T-cell (primary cell): ENCODE measurements at regions not wholly inside any gene's neighbourhood (a gene's known extent, or its start where the extent isn't known, plus 50 kb on each side); places are given as distances from the start of the nearest gene placed in this dataset.

Experiments used
- ATAC-seq, 4 experiments: fragments of 200-7000 bp in 3 of 4; fragments of 150-1000 bp in 1 of 4; cut with Tn5 transposase; replicated peaks in 1 of 4; 1 replicate in 3 of 4; 2 replicates in 1 of 4; pipeline ENCODE4 v1.10.0; 2021; ENCODE audit warnings: moderate library complexity in 3 of 4, mild to moderate bottlenecking in 2 of 4, moderate number of reproducible peaks in 1 of 4
- CTCF ChIA-PET, 2 donors: fragments of 300-600 bp; sonication (Branson Sonifier 250); formaldehyde crosslinking; loops; one replicate each; lab custom pipeline; 2022; ENCODE audit warnings: antibody characterized with exemption in 2 of 2; lab: Charles Lee
- POLR2A ChIA-PET, 2 donors: fragments of 300-600 bp; sonication (Branson Sonifier 250); formaldehyde crosslinking; loops; one replicate each; lab custom pipeline; 2022; ENCODE audit warnings: antibody characterized with exemption in 2 of 2; lab: Charles Lee
- DNase-seq, 35 experiments: peaks; one replicate each; pipeline versions ENCODE4 v3.0.0 to v3.0.0-alpha.2; 2013 to 2023
- H3K27ac ChIP-seq: one replicate; pipeline ENCODE4 v1.5.1; 2013; ENCODE audit warnings: low read length
- H3K27me3 ChIP-seq, 2 experiments: replicated peaks in 1 of 2; 1 replicate in 1 of 2; 2 replicates in 1 of 2; pipeline versions ENCODE4 v1.6.1 to v1.7.0; 2013; ENCODE audit warnings: low read length in 1 of 2, mixed read lengths in 1 of 2; ENCODE audit not compliant: control insufficient read depth in 2 of 2, insufficient read depth in 2 of 2; ENCODE audit errors: extremely low read depth in 1 of 2
- H3K36me3 ChIP-seq, 2 donors: 1 replicate in 1 of 2; 2 replicates in 1 of 2; pipeline versions ENCODE4 v1.6.1 to v1.7.0; 2013; ENCODE audit warnings: low read length in 1 of 2; ENCODE audit not compliant: control insufficient read depth in 2 of 2, insufficient read depth in 1 of 2; ENCODE audit errors: extremely low read depth in 1 of 2
- H3K4me1 ChIP-seq, 2 experiments: 1 replicate in 1 of 2; 2 replicates in 1 of 2; pipeline versions ENCODE4 v1.6.1 to v1.7.0; 2013; ENCODE audit warnings: low read length in 2 of 2, mixed read lengths in 1 of 2; ENCODE audit not compliant: insufficient read depth in 2 of 2, control insufficient read depth in 1 of 2; ENCODE audit errors: extremely low read depth in 1 of 2
- H3K4me3 ChIP-seq, 2 donors: 1 replicate in 1 of 2; 2 replicates in 1 of 2; pipeline versions ENCODE4 v1.5.1 to v1.7.0; 2013; ENCODE audit warnings: mild to moderate bottlenecking in 2 of 2, low read length in 1 of 2, moderate library complexity in 1 of 2; ENCODE audit not compliant: control insufficient read depth in 1 of 2; ENCODE audit errors: extremely low read depth in 1 of 2
- H3K9me3 ChIP-seq: 2 replicates; pipeline ENCODE4 v1.7.0; 2013
- H3K27ac Mint-ChIP-seq, 2 donors: one replicate each; pipeline ENCODE4 v1.8.0; 2020 to 2021; ENCODE audit warnings: mild to moderate bottlenecking in 2 of 2, mixed read lengths in 2 of 2
- H3K27me3 Mint-ChIP-seq, 2 donors: one replicate each; pipeline ENCODE4 v1.8.0; 2021 to 2022; ENCODE audit warnings: mixed read lengths in 2 of 2
- H3K36me3 Mint-ChIP-seq: one replicate; pipeline ENCODE4 v1.8.0; 2021; ENCODE audit warnings: mixed read lengths
- H3K4me1 Mint-ChIP-seq, 3 donors: one replicate each; pipeline ENCODE4 v1.8.0; 2020 to 2022; ENCODE audit warnings: mixed read lengths in 3 of 3, mild to moderate bottlenecking in 1 of 3
- H3K4me3 Mint-ChIP-seq, 3 donors: one replicate each; pipeline ENCODE4 v1.8.0; 2020 to 2022; ENCODE audit warnings: mild to moderate bottlenecking in 3 of 3, mixed read lengths in 3 of 3, moderate library complexity in 3 of 3
- H3K9me3 Mint-ChIP-seq, 3 donors: one replicate each; pipeline ENCODE4 v1.8.0; 2020 to 2022; ENCODE audit warnings: mixed read lengths in 3 of 3
- WGBS: methylation state at CpG from one replicate; pipeline ENCODE4 v1.1.5; 2013; ENCODE audit warnings: missing lambda C conversion rate; ENCODE audit not compliant: insufficient coverage; 5-methylcytosine and 5-hydroxymethylcytosine counted together

DNA sequence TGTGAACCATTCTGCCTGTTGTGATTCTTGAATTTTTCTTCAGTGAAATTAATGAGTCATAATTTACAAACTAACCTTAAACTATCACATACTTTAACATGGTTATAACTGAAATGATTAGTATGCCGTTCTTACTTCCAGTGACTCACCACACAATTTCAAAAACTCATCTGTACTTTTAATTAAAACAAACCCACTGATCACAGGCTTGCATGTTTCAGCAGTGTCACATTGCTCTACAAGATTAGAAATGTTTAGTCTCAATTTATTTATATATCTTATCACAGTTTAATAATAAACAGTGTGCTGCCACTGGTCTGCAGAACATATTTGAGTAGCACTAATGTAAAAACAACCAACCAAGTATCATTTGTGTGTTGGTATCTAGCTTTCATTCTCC lies 2227.9 kb upstream of the PCDH20 start:
- H3K27me3 ChIP-seq = no peaks in the 10 kb centered on the region
- no CpG with 5 or more reads among the region's 1 CpG for WGBS

DNA sequence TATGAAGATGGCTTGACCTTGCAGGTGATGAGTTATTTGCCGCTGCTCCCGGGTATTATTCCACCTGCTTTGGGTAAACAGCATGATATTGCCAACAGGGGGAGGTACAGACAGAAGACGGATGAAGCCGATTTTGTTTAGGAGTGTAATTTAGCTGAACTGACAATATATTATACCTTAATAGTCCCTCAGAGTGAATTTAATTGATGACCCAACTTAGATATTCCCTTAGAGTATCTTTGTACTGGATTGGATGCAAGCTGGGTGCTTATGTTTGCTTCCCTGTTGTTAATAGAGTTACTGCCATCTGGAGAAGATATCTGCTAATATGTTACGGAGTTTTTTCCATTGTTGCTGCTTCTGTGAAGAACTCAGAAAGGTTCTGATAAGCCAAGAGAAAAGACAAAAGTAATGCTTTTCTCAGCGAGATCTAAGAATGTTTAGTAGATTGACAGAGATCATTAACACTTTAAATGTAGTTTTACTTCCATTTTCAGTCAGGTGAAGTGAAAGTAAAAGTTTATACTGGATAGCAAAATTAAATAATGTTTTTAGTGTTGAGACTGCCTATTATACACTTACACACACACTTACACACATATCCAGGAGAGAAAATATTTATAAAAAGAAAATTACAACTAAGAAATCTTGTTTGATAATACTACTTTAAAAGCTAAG lies 2220.8 kb upstream of the PCDH20 start:
- Histone ChIP-seq H3K27ac (no peak overlapping the region), H3K9me3 (no peaks in the 10 kb centered on the region), H3K4me1 (no peaks in the 10 kb centered on the region), H3K27me3 (no peaks in the 10 kb centered on the region), H3K4me3 (no peak overlapping the region), H3K36me3 (no peaks in the 10 kb centered on the region)
- Mint-ChIP-seq H3K9me3 (peaks cover 0 to 11% (median 3%) of the 10 kb centered on the region in 3 donors), H3K4me3 (peak overlapping the region; percentile 48 to 66 (median 59)), H3K4me1 (no peaks in the 10 kb centered on the region), H3K27me3 (no peaks in the 10 kb centered on the region), H3K36me3 (no peaks in the 10 kb centered on the region), H3K27ac (no peak overlapping the region)
- ChIA-PET POLR2A (no interaction called here), CTCF (no interaction called here)
- ATAC-seq (no peak), DNase-seq (no peak)
- WGBS = 63% methylated on average over 2 of the region's 6 CpGs

More for the DNA sequence above, 2227.9 kb upstream of the PCDH20 start:
- Histone ChIP-seq H3K27ac (no peak overlapping the region), H3K9me3 (no peaks in the 10 kb centered on the region), H3K36me3 (no peaks in the 10 kb centered on the region), H3K4me3 (no peak overlapping the region), H3K4me1 (no peaks in the 10 kb centered on the region)
- no peak for ATAC-seq
- Mint-ChIP-seq H3K4me1 (no peaks in the 10 kb centered on the region), H3K27me3 (no peaks in the 10 kb centered on the region), H3K36me3 (no peaks in the 10 kb centered on the region), H3K27ac (no peak overlapping the region), H3K9me3 (peaks cover 0 to under 1% (median 0%) of the 10 kb centered on the region in 3 donors), H3K4me3 (no peak overlapping the region)
- DNase-seq = no peak
- ChIA-PET CTCF (no interaction called here), POLR2A (no interaction called here)

DNA sequence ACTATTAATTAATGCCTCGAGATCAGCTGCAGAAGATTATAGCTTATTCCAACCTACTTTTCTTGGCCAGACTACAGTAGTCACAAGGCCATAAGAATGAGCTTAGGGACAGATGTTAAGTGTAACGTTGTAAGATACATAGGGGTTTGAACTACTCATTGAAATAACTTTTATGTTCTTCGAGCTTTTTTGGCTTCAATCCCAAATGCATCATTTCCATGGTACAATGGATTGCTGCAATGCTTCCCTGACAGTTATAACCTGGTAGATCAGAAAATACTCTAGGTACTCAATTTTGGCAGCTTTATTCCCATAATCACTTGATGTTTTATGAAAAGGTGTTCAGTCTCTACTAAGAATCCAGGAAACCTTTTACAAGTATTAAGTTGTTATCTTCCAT lies 2216.7 kb upstream of the PCDH20 start:
- ChIA-PET CTCF (no interaction called here), POLR2A (no interaction called here)
- Histone ChIP-seq H3K4me1 (no peaks in the 10 kb centered on the region), H3K36me3 (no peaks in the 10 kb centered on the region), H3K27me3 (no peaks in the 10 kb centered on the region), H3K4me3 (no peak overlapping the region), H3K27ac (no peak overlapping the region), H3K9me3 (no peaks in the 10 kb centered on the region)
- Mint-ChIP-seq H3K36me3 (no peaks in the 10 kb centered on the region), H3K9me3 (peaks cover 8 to 12% (median 10%) of the 10 kb centered on the region in 3 donors), H3K4me3 (no peak overlapping the region), H3K27ac (no peak overlapping the region), H3K27me3 (no peaks in the 10 kb centered on the region), H3K4me1 (no peaks in the 10 kb centered on the region)
- WGBS = no CpG with 5 or more reads among the region's 3 CpGs
- DNase-seq (no peak), ATAC-seq (no peak)

DNA sequence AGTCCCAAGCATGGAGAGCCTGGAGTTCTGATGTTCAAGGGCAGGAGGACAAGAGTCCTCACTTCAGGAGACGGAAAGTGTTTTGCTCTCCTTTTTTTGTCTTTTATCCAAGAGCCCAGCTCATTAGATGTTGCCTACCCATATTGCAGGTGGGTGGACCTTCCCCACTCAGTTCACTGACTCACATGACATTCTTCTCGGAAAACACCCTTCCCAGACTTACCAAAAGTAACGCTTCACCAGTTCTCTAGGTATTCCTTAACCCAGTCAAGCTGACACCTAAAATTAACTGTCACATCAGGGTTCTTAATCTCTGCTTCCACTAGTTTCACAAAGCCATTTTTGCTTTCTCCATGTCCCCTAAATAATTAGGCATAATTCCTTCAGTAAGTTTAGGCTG lies 2215.4 kb upstream of the PCDH20 start:
- H3K36me3 ChIP-seq = no peaks in the 10 kb centered on the region
- H3K27me3 ChIP-seq = no peaks in the 10 kb centered on the region
- no peaks in the 10 kb centered on the region for H3K9me3 ChIP-seq
- 74% methylated on average over 3 of the region's 3 CpGs for WGBS
- DNase-seq (no peak), ATAC-seq (no peak)
- ChIA-PET POLR2A (no interaction called here), CTCF (no interaction called here)
- H3K27ac Mint-ChIP-seq = no peak overlapping the region
- H3K4me1 ChIP-seq = no peaks in the 10 kb centered on the region
- no peaks in the 10 kb centered on the region for H3K4me1 Mint-ChIP-seq
- H3K27ac ChIP-seq = no peak overlapping the region
- H3K4me3 ChIP-seq = no peak overlapping the region
- H3K27me3 Mint-ChIP-seq = no peaks in the 10 kb centered on the region
- no peak overlapping the region for H3K4me3 Mint-ChIP-seq
- no peaks in the 10 kb centered on the region for H3K36me3 Mint-ChIP-seq
- H3K9me3 Mint-ChIP-seq = peaks cover 10 to 13% (median 12%) of the 10 kb centered on the region in 3 donors

DNA sequence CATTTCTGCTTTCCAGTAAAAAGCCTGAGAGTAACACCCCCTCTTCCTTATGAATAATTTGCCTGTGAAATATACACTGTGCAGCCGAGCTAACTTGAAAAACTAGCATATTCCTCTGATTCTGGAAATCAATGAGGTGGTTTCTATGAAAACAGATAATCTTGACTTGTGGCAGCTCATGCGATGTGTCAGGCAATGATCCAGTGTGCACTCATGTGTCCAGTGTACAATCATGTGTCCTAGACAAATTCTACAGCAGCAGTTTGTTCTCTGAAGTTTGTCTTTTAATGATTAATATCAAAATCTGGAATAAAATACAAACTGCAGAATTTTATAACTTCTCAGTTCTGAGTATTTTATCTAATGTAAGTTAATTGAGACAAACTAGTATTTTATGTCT lies 2213.9 kb upstream of the PCDH20 start:
- Histone ChIP-seq H3K27ac (no peak overlapping the region), H3K27me3 (no peaks in the 10 kb centered on the region), H3K9me3 (no peaks in the 10 kb centered on the region), H3K36me3 (no peaks in the 10 kb centered on the region), H3K4me3 (no peak overlapping the region), H3K4me1 (no peaks in the 10 kb centered on the region)
- DNase-seq = no peak
- no peak overlapping the region for H3K27ac Mint-ChIP-seq
- H3K4me3 Mint-ChIP-seq = no peak overlapping the region
- H3K27me3 Mint-ChIP-seq = no peaks in the 10 kb centered on the region
- 90% methylated on average over 2 of the region's 2 CpGs for WGBS
- no peaks in the 10 kb centered on the region for H3K4me1 Mint-ChIP-seq
- H3K36me3 Mint-ChIP-seq = no peaks in the 10 kb centered on the region
- ChIA-PET POLR2A (no interaction called here), CTCF (no interaction called here)
- peaks cover 10 to 13% (median 12%) of the 10 kb centered on the region in 3 donors for H3K9me3 Mint-ChIP-seq
- ATAC-seq = no peak

DNA sequence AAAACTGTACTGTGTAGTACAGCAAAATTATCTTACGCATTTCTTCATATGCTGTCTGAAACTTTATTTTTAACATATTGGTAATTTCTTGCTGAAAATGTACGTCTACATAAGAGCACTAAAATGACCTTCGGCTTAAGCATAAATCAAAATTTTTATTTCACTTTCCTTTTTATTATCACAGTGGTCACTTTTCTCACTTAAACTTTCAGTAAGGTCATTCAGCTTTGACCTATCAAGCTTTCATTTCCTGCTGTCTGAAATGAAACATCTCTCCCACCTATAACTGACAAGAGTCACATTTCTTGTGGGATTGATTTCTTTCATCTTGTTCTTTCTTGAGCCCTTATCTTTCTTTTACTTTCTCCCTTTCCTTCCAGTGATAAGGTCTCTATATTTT lies 2212.7 kb upstream of the PCDH20 start:
- H3K9me3 Mint-ChIP-seq = peaks cover 11 to 15% (median 13%) of the 10 kb centered on the region in 3 donors
- ATAC-seq (no peak), DNase-seq (no peak)
- Histone ChIP-seq H3K36me3 (no peaks in the 10 kb centered on the region), H3K9me3 (no peaks in the 10 kb centered on the region), H3K4me3 (no peak overlapping the region), H3K4me1 (no peaks in the 10 kb centered on the region), H3K27ac (no peak overlapping the region), H3K27me3 (no peaks in the 10 kb centered on the region)
- no peak overlapping the region for H3K4me3 Mint-ChIP-seq
- POLR2A ChIA-PET = no interaction called here
- no peaks in the 10 kb centered on the region for H3K36me3 Mint-ChIP-seq
- no peaks in the 10 kb centered on the region for H3K27me3 Mint-ChIP-seq
- H3K4me1 Mint-ChIP-seq = no peaks in the 10 kb centered on the region
- CTCF ChIA-PET = no interaction called here
- 80% methylated on average over 1 of the region's 3 CpGs for WGBS
- no peak overlapping the region for H3K27ac Mint-ChIP-seq

DNA sequence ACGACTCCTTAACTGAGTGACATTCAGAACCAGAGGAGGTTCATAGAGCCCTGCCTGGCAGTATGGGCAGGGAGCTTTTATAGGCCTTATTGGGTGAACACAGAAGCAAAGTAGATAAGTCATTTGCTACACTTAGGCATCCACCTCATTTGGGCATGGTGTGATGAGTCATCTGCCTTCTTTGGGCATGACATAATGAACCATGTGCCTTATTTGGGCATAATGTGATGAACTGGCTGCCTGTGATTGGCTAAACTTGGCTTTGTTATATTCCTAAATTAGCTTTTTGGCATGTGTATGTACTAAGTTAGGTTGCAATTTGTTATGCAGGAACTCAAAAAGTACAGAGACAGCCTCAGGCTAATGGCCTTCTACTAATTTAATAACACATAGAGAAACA lies 2210.2 kb upstream of the PCDH20 start:
- Mint-ChIP-seq H3K4me3 (no peak overlapping the region), H3K27ac (no peak overlapping the region), H3K36me3 (no peaks in the 10 kb centered on the region), H3K9me3 (peaks cover 5 to 14% (median 8%) of the 10 kb centered on the region in 3 donors), H3K27me3 (no peaks in the 10 kb centered on the region), H3K4me1 (no peaks in the 10 kb centered on the region)
- Histone ChIP-seq H3K27ac (no peak overlapping the region), H3K4me1 (no peaks in the 10 kb centered on the region), H3K36me3 (no peaks in the 10 kb centered on the region), H3K27me3 (no peaks in the 10 kb centered on the region), H3K4me3 (no peak overlapping the region), H3K9me3 (no peaks in the 10 kb centered on the region)
- WGBS = no CpG with 5 or more reads among the region's 1 CpG
- no peak for DNase-seq
- ChIA-PET CTCF (no interaction called here), POLR2A (no interaction called here)
- ATAC-seq = no peak
